ENCODE measurements at regions not wholly inside any gene's neighbourhood (a gene's known extent, or its start where the extent isn't known, plus 50 kb on each side); places are given as distances from the start of the nearest gene placed in this dataset.

- H3K9me3 Mint-ChIP-seq (ENCODE audit: unreplicated experiment), result no peaks in the 10 kb centered on the region
- peaks cover 3% of the 10 kb centered on the region for H3K27me3 Mint-ChIP-seq (ENCODE audit: insufficient read depth, unreplicated experiment)
- Histone ChIP-seq H3K27me3 (replicated peaks; ENCODE audit: control insufficient read depth, insufficient read depth, low read length) (no peaks in the 10 kb centered on the region), H3K4me1 (no peaks in the 10 kb centered on the region), H3K36me3 (ENCODE audit: control insufficient read depth, insufficient read depth, low read length) (no peaks in the 10 kb centered on the region), H3K4me3 (ENCODE audit: low read depth, low read length) (no peak overlapping the region), H3K9me3 (no peaks in the 10 kb centered on the region)
- ChIA-PET CTCF (no interaction called here), POLR2A (no interaction called here)
- TF ChIP-seq CTCF (IDR thresholded peaks at IDR 0.05; ENCODE audit: insufficient read depth in 1 of 2, low read depth in 1 of 2, low read length in 1 of 2, severe bottlenecking in 1 of 2, unreplicated experiment in 1 of 2), result no peak
- no peak for DNase-seq
- H3K4me3 Mint-ChIP-seq (ENCODE audit: unreplicated experiment), result no peak overlapping the region
- H3K4me1 Mint-ChIP-seq (ENCODE audit: low read depth, unreplicated experiment), result no peaks in the 10 kb centered on the region
- intact Hi-C loops (cut with micrococcal nuclease; ENCODE audit: unreplicated experiment), result no loop called here
- H3K36me3 Mint-ChIP-seq (ENCODE audit: insufficient read depth, unreplicated experiment), result no peaks in the 10 kb centered on the region
- no peak overlapping the region for H3K27ac Mint-ChIP-seq (ENCODE audit: unreplicated experiment)
- no TSS peak for BruUV-seq (replicated peaks)
Measured at GRCh38 chr18:56278421-56279003, 359.9 kb downstream of the TXNL1 start.

GRCh38 chr18:56276466-56276865, 361.9 kb downstream of the TXNL1 start:
- no peaks in the 10 kb centered on the region for H3K4me1 ChIP-seq
- Mint-ChIP-seq H3K4me3 (ENCODE audit: unreplicated experiment) (no peak overlapping the region), H3K9me3 (ENCODE audit: unreplicated experiment) (no peaks in the 10 kb centered on the region), H3K4me1 (ENCODE audit: low read depth, unreplicated experiment) (no peaks in the 10 kb centered on the region), H3K36me3 (ENCODE audit: insufficient read depth, unreplicated experiment) (no peaks in the 10 kb centered on the region), H3K27me3 (ENCODE audit: insufficient read depth, unreplicated experiment) (peaks cover 3% of the 10 kb centered on the region), H3K27ac (ENCODE audit: unreplicated experiment) (no peak overlapping the region)
- intact Hi-C loops (cut with micrococcal nuclease; ENCODE audit: unreplicated experiment), result no loop called here
- ChIA-PET CTCF (no interaction called here), POLR2A (no interaction called here)
- BruUV-seq (replicated peaks), result no TSS peak
- no peak overlapping the region for H3K4me3 ChIP-seq (ENCODE audit: low read depth, low read length)
- H3K9me3 ChIP-seq, result no peaks in the 10 kb centered on the region
- H3K27me3 ChIP-seq (replicated peaks; ENCODE audit: control insufficient read depth, insufficient read depth, low read length), result no peaks in the 10 kb centered on the region
- no peak for TF ChIP-seq CTCF (IDR thresholded peaks at IDR 0.05; ENCODE audit: insufficient read depth in 1 of 2, low read depth in 1 of 2, low read length in 1 of 2, severe bottlenecking in 1 of 2, unreplicated experiment in 1 of 2)
- no peak for DNase-seq
- H3K36me3 ChIP-seq (ENCODE audit: control insufficient read depth, insufficient read depth, low read length), result no peaks in the 10 kb centered on the region

- ChIA-PET POLR2A (no interaction called here), CTCF (no interaction called here)
- H3K9me3 Mint-ChIP-seq (ENCODE audit: unreplicated experiment), result no peaks in the 10 kb centered on the region
- H3K4me1 ChIP-seq, result no peaks in the 10 kb centered on the region
- H3K4me3 ChIP-seq (ENCODE audit: low read depth, low read length), result no peak overlapping the region
- intact Hi-C loops (cut with micrococcal nuclease; ENCODE audit: unreplicated experiment), result no loop called here
- TF ChIP-seq CTCF (IDR thresholded peaks at IDR 0.05; ENCODE audit: insufficient read depth in 1 of 2, low read depth in 1 of 2, low read length in 1 of 2, severe bottlenecking in 1 of 2, unreplicated experiment in 1 of 2), result no peak
- no peaks in the 10 kb centered on the region for H3K27me3 ChIP-seq (replicated peaks; ENCODE audit: control insufficient read depth, insufficient read depth, low read length)
- H3K36me3 Mint-ChIP-seq (ENCODE audit: insufficient read depth, unreplicated experiment), result no peaks in the 10 kb centered on the region
- H3K36me3 ChIP-seq (ENCODE audit: control insufficient read depth, insufficient read depth, low read length), result no peaks in the 10 kb centered on the region
- H3K27me3 Mint-ChIP-seq (ENCODE audit: insufficient read depth, unreplicated experiment), result peaks cover 7% of the 10 kb centered on the region
- no peak overlapping the region for H3K27ac Mint-ChIP-seq (ENCODE audit: unreplicated experiment)
- no peaks in the 10 kb centered on the region for H3K4me1 Mint-ChIP-seq (ENCODE audit: low read depth, unreplicated experiment)
- no peak for DNase-seq
- BruUV-seq (replicated peaks), result no TSS peak
- H3K9me3 ChIP-seq, result no peaks in the 10 kb centered on the region
- H3K4me3 Mint-ChIP-seq (ENCODE audit: unreplicated experiment), result no peak overlapping the region
Measured at GRCh38 chr18:56273541-56274219, 364.7 kb downstream of the TXNL1 start.

Measured in Caco-2 (cell line).